Activated naive CD4-positive, alpha-beta T cell treated with anti-CD3 and anti-CD28 coated beads, Interleukin-2, amount 50 U/mL, for 72 hours (primary cell): ENCODE measurements at regions not wholly inside any gene's neighbourhood (a gene's known extent, or its start where the extent isn't known, plus 50 kb on each side); places are given as distances from the start of the nearest gene placed in this dataset.

Experiments
- ATAC-seq, 2 donors: fragments of 150-1000 bp; cut with Tn5 transposase; 2 replicates each; pipeline ENCODE4 v1.10.0; 2021; ENCODE audit warnings: mild to moderate bottlenecking in 2 of 2, moderate library complexity in 2 of 2
- DNase-seq, 2 donors: peaks; one replicate each; pipeline ENCODE4 v3.0.0; 2021 to 2022; ENCODE audit warnings: low spot score in 2 of 2
- H3K27ac Mint-ChIP-seq, 2 donors: one replicate each; pipeline ENCODE4 v1.8.0; 2022; ENCODE audit warnings: mild to moderate bottlenecking in 2 of 2, mixed read lengths in 2 of 2
- H3K36me3 Mint-ChIP-seq, 2 donors: one replicate each; pipeline ENCODE4 v1.8.0; 2022; ENCODE audit warnings: mixed read lengths in 2 of 2
- H3K9me3 Mint-ChIP-seq, 2 donors: one replicate each; pipeline ENCODE4 v1.8.0; 2022; ENCODE audit warnings: mixed read lengths in 2 of 2

GRCh38 chr9:87214991-87215390 lies 267.7 kb upstream of the GAS1 start:
- Mint-ChIP-seq H3K9me3 (no peaks in the 10 kb centered on the region), H3K36me3 (no peaks in the 10 kb centered on the region), H3K27ac (no peak overlapping the region)
- ATAC-seq (no peak), DNase-seq (no peak)

GRCh38 chr9:87216036-87216435 lies 268.7 kb upstream of the GAS1 start:
- ATAC-seq (no peak), DNase-seq (no peak)
- H3K9me3 Mint-ChIP-seq: no peaks in the 10 kb centered on the region
- H3K36me3 Mint-ChIP-seq: no peaks in the 10 kb centered on the region
- H3K27ac Mint-ChIP-seq: no peak overlapping the region

GRCh38 chr9:87216897-87217455 lies 269.7 kb upstream of the GAS1 start:
- ATAC-seq: no peak
- H3K27ac Mint-ChIP-seq: no peak overlapping the region
- no peaks in the 10 kb centered on the region for H3K36me3 Mint-ChIP-seq
- no peaks in the 10 kb centered on the region for H3K9me3 Mint-ChIP-seq
- no peak for DNase-seq

GRCh38 chr9:87223392-87224246 lies 274.0 kb upstream of the DAPK1 start:
- ATAC-seq: no peak
- no peak for DNase-seq
- Mint-ChIP-seq H3K27ac (no peak overlapping the region), H3K36me3 (no peaks in the 10 kb centered on the region), H3K9me3 (no peaks in the 10 kb centered on the region)

GRCh38 chr9:87226896-87227295 lies 270.8 kb upstream of the DAPK1 start:
- Mint-ChIP-seq H3K9me3 (peaks cover 3 to 5% of the 10 kb centered on the region in 2 donors), H3K36me3 (peaks cover 0 to 7% of the 10 kb centered on the region in 2 donors), H3K27ac (no peak overlapping the region)
- no peak for DNase-seq
- ATAC-seq: no peak

- DNase-seq (no peak), ATAC-seq (no peak)
- Mint-ChIP-seq H3K36me3 (peaks cover 0 to 7% of the 10 kb centered on the region in 2 donors), H3K9me3 (peaks cover 3 to 5% of the 10 kb centered on the region in 2 donors), H3K27ac (no peak overlapping the region)
Measured at GRCh38 chr9:87227456-87227855, 270.2 kb upstream of the DAPK1 start.

- H3K9me3 Mint-ChIP-seq: peaks cover 4 to 5% of the 10 kb centered on the region in 2 donors
- peaks cover 0 to 7% of the 10 kb centered on the region in 2 donors for H3K36me3 Mint-ChIP-seq
- no peak overlapping the region for H3K27ac Mint-ChIP-seq
- no peak for ATAC-seq
- no peak for DNase-seq
Measured at GRCh38 chr9:87229108-87229507, 268.6 kb upstream of the DAPK1 start.

GRCh38 chr9:87233431-87233830 lies 264.2 kb upstream of the DAPK1 start:
- DNase-seq: no peak
- Mint-ChIP-seq H3K27ac (no peak overlapping the region), H3K36me3 (peaks cover 0 to 7% of the 10 kb centered on the region in 2 donors), H3K9me3 (peaks cover 5 to 6% of the 10 kb centered on the region in 2 donors)
- no peak for ATAC-seq

GRCh38 chr9:87233899-87234455 lies 263.7 kb upstream of the DAPK1 start:
- Mint-ChIP-seq H3K36me3 (peaks cover 0 to 7% of the 10 kb centered on the region in 2 donors), H3K27ac (no peak overlapping the region), H3K9me3 (peaks cover 5 to 6% of the 10 kb centered on the region in 2 donors)
- ATAC-seq (no peak), DNase-seq (no peak)

- no peak for ATAC-seq
- peaks cover 5 to 6% of the 10 kb centered on the region in 2 donors for H3K9me3 Mint-ChIP-seq
- peaks cover 0 to 7% of the 10 kb centered on the region in 2 donors for H3K36me3 Mint-ChIP-seq
- DNase-seq: no peak
- no peak overlapping the region for H3K27ac Mint-ChIP-seq
Measured at GRCh38 chr9:87234854-87235253, 262.8 kb upstream of the DAPK1 start.

- Mint-ChIP-seq H3K27ac (no peak overlapping the region), H3K9me3 (peaks cover 4 to 6% of the 10 kb centered on the region in 2 donors), H3K36me3 (peaks cover 0 to 4% of the 10 kb centered on the region in 2 donors)
- no peak for DNase-seq
- ATAC-seq: no peak
Measured at GRCh38 chr9:87236546-87236945, 261.1 kb upstream of the DAPK1 start.

GRCh38 chr9:87237336-87237735 lies 260.3 kb upstream of the DAPK1 start:
- H3K36me3 Mint-ChIP-seq: no peaks in the 10 kb centered on the region
- H3K27ac Mint-ChIP-seq: no peak overlapping the region
- H3K9me3 Mint-ChIP-seq: peaks cover 0 to 3% of the 10 kb centered on the region in 2 donors
- ATAC-seq (no peak), DNase-seq (no peak)

GRCh38 chr9:87238545-87238944 lies 259.1 kb upstream of the DAPK1 start:
- DNase-seq: no peak
- ATAC-seq: no peak
- H3K27ac Mint-ChIP-seq: no peak overlapping the region
- no peaks in the 10 kb centered on the region for H3K36me3 Mint-ChIP-seq
- peaks cover 0 to 3% of the 10 kb centered on the region in 2 donors for H3K9me3 Mint-ChIP-seq

- DNase-seq (no peak), ATAC-seq (no peak)
- H3K27ac Mint-ChIP-seq: no peak overlapping the region
- peaks cover 0 to under 1% of the 10 kb centered on the region in 2 donors for H3K9me3 Mint-ChIP-seq
- no peaks in the 10 kb centered on the region for H3K36me3 Mint-ChIP-seq
Measured at GRCh38 chr9:87239312-87239711, 258.4 kb upstream of the DAPK1 start.

- no peak overlapping the region for H3K27ac Mint-ChIP-seq
- ATAC-seq: no peak
- H3K36me3 Mint-ChIP-seq: no peaks in the 10 kb centered on the region
- no peak for DNase-seq
- H3K9me3 Mint-ChIP-seq: no peaks in the 10 kb centered on the region
Measured at GRCh38 chr9:87243602-87244001, 254.1 kb upstream of the DAPK1 start.

GRCh38 chr9:87245271-87245670 lies 252.4 kb upstream of the DAPK1 start:
- DNase-seq (no peak), ATAC-seq (no peak)
- no peak overlapping the region for H3K27ac Mint-ChIP-seq
- H3K36me3 Mint-ChIP-seq: no peaks in the 10 kb centered on the region
- H3K9me3 Mint-ChIP-seq: no peaks in the 10 kb centered on the region

GRCh38 chr9:87247097-87247496 lies 250.6 kb upstream of the DAPK1 start:
- ATAC-seq (no peak), DNase-seq (no peak)
- no peaks in the 10 kb centered on the region for H3K36me3 Mint-ChIP-seq
- no peaks in the 10 kb centered on the region for H3K9me3 Mint-ChIP-seq
- no peak overlapping the region for H3K27ac Mint-ChIP-seq

GRCh38 chr9:87249029-87249428 lies 248.6 kb upstream of the DAPK1 start:
- ATAC-seq (no peak), DNase-seq (no peak)
- no peaks in the 10 kb centered on the region for H3K9me3 Mint-ChIP-seq
- no peaks in the 10 kb centered on the region for H3K36me3 Mint-ChIP-seq
- H3K27ac Mint-ChIP-seq: no peak overlapping the region
